GM21786 (cell line): ENCODE measurements at regions not wholly inside any gene's neighbourhood (a gene's known extent, or its start where the extent isn't known, plus 50 kb on each side); places are given as distances from the start of the nearest gene placed in this dataset.
"Not testable (repeated sequence)": the region's sequence is repeated elsewhere in the genome, so short reads cannot be mapped to it uniquely, and the experiment has no call there.

Experiments used
- ATAC-seq: cut with Tn5 transposase; IDR thresholded peaks from one replicate; pipeline ENCODE4 v1.9.1; 2021; ENCODE audit not compliant: unreplicated experiment

DNA sequence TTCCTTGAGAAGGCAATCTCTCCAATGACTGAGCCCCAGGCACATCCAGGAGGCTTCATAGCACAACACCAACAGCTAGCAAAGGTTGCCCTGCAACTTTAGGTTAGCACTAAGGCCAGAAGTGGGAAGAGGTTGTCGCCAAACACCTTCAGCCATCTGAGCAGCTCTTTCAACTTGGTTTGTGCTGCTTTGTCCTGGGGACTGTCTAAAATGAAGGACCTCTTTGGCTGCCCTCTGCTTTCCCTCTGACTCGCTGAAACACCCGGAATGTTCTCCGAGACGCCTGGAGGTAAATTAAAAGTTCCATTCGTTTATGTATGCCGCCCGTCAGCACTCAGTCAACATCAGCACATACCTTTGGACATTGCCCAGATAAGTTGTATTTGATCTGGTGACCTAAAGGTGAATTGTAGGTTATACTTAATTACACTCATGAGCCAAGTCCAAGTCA, 121.2 kb upstream of the NR2F2 start:
- ATAC-seq = no peak

DNA sequence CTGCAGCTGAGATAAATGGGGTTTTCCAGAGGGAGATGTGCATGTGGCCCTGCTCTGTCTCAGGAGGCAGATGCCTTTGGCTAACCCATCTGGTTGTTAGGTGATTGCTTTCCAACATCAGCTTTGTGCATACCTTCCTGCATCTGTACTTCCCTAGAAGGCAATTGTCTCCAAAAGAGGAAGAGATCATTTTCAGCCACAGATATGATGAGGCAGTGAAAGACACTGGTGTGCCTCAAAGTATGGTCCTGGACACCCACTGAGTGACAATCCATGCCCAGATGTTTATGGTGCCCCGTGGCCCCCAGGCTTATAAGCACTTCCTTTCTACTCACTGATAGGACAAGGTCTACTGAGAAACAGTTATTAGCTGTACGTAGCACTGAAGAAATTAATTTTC, 117.5 kb upstream of the NR2F2 start:
- ATAC-seq = no peak

DNA sequence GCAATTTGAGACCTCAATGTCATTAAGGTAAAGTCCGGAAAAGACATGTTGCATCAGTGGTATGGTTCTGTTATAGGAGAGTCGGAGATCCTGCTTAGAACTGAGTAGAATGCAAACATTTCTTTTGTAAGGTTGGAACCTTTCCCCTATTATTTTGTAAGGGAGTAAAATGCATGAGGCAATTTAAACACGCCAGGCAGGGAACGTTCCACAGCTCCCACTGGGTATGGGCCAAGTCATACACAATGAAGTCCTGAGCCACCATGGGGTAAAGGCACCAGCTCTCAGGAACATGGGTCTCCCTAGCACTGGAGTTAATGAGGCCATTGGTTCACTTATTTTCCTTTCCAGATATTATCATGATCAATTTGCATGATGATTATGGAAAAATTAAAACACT, 116.6 kb upstream of the NR2F2 start:
- no peak for ATAC-seq

DNA sequence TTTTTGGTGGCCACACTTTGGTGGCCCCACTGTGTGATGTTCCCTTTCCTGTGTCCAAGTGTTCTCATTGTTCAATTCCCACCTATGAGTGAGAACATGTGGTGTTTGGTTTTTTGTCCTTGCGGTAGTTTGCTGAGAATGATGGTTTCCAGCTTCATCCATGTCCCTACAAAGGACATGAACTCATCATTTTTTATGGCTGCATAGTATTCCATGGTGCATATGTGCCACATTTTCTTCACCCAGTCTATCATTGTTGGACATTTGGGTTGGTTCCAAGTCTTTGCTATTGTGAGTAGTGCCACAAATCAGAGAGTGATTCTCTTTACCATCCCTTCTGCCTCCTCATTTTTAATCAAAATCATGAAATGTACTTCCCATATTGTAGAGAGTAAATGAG, 114.0 kb upstream of the NR2F2 start:
- ATAC-seq = not testable (repeated sequence)

DNA sequence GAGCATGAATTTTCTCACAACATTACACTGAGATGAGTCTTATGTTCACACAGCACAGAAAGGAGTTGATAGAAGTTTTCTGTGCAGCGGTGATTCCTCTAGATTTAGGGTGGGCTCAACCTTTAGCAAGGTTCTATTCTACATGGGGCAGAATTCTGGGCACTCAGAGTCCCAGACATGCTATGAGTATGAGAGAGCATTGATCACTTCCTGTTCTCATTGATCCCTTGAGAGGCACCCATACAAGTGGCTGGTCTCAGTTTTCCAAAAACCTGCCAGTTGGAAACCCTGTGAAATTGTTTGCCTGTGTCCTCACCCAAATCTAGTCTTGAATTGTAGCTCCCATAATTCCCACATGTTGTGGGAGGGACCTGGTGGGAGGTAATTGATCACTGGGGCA, 112.5 kb upstream of the NR2F2 start:
- no peak for ATAC-seq

DNA sequence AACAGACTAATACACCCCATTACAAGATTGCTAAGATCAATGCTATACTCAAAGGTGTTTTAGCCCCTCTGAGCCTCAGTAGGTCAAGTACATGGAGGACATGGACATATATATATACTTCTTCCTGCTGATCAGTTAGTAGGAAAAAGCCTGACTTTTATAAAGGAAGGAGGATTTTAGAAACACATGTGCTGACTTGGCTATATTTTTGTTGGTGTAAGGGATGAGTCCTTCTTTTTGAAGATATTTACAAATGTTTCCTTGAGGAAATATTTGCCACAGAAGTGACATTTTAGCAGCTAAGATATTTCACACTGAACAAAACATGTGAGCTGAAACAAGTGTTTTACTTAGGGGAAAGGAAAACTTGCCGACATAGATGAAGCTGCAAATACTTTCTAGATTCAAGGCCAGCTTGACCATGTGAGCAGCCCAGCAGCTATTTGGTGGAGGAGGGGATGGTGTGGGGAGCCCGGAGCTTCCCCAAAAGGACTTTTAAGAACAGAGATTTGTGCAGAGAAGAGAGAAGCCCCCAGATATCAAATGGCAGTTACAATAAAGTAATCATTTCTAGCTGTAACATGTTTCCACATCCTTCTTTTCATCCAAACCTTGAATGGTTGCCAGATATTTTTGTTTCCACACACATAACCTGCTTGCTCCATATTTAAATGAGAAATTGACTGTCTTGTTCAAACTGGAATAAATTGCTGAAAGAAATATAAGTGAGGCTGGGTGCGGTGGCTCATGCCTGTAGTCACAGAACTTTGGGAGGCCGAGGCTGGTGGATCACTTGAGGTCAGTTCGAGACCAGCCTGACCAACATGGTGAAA, 111.7 kb upstream of the NR2F2 start:
- ATAC-seq = no peak

DNA sequence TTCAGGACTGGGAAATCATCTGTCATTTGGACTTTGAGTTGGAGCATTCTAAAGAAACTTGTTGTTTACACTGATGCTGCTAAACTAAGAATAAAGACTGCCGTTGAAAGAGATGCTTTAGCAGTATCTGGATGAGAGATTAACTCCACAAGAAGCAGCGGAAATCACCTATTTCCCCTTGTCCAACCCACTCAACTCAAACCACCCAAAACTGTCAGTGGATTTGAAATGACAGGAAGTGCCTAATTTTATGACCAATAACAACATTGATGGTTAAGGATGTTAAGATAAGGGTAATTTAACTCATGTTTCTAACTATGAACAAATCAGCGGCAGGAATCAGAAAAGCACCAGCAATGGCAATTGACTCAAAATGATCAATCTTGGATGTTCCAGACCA, 110.8 kb upstream of the NR2F2 start:
- ATAC-seq = no peak

DNA sequence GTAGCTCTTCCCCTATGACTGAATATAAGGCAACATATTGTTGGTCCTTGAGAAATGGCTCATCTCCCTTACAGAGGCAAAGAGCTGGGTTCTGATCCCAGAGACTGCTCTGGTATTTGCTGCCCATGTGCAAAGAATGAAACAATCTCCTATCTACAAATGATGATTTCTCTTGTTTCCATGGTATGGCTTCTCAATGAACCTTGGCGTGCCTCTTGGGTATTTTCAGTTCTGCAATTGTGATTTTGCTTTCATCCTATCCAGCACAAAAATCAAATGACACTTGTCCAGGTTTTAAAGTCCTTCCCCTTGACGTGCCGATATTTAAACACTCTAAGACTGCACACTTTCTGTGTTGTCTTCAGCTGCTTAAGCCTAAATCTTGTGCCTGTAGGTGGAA, 109.8 kb upstream of the NR2F2 start:
- no peak for ATAC-seq

DNA sequence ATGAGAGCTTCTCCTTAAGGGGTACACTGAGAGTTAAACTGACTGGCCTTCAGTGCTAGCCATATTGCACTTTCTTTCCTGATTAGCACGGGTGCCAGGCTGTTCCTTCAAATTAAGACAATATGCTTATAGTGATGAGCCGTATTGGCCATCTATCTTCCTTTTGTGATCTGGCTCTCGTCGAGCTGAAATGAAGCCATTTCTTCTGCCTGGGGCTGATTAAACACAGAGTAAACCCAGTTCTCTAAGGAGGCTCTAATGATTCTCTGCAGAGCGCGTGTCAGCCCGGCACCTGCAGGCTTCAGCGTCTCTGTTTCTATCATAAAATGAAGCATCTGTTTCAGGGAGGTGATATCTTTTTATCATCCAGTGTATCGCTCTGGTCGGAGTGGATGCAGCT, 107.5 kb upstream of the NR2F2 start:
- ATAC-seq = no peak

DNA sequence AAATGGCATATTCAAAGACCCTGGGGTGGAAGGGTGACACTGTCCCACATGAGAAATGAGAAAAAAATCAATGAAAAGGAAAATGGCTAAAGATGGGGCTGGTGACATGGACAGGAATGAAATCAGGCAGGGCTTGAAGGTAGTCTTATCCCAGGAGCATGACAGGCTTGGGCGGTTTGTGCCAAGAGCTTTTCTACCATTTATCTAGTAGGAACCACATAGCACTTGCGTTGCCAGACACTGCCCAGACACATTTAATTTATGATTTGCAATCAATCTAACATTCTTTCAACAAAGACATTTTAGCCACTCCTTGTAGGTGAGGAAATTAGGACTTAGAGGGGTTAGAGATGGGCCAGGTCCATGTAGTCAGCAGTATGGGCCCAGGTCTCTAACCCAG, 106.6 kb upstream of the NR2F2 start:
- no peak for ATAC-seq

DNA sequence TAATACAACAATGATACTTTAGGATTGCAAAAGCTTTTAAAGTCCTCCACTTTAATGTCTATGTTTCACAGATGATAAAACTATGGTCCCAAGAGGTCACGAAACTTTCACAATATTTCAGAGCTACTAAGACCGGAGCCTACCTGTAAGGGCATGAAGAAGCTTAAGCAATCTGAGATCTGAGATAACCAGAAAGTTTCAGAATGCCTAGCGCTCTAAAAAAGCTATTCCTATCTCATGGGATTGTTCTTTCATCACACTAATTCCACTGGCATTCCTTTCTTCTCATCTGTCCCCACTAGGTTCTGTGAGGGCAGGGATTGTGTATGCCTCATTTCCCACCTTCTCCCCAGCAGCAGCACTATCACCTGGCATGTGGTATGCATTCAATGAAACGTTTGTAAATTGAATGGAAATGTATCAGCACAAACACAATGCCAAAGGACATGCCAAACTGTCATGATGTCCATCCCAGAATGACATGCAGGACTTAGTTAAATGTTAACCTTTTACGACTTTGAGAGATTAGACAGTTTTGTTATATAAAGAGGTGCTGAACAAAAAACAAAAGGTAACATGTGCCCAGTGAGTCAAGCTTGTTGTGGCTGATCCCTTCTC, 104.7 kb upstream of the NR2F2 start:
- no peak for ATAC-seq

DNA sequence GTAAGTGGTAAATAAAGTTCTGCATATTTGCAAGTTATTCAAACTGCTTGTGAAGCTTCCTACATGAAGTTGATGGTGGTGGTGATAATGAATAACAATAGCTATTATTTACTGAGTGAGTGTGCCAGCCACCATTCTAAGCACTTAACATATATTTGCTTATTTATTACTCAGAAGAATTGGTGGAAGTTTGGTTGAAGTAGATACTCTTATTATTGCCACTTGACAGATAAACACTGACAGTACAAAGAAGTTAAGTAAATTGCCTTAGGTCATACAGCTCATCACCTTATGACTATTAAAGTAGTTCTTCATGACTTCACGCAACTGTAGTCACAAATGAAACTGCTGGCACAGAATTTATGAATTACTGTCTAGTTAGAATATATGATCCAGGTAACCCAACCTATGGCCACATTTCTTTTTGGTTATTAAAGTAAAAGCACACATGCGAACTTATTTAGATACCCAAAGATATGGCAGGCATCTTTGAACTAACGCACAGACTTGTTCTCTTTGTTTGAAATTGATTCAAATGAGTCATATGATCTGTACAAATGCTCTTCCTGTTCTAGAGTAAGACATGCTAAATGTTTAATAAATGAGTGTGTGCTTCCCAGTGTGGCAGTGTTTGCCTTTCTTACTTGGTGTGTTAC, 99.8 kb upstream of the NR2F2 start:
- ATAC-seq = no peak

DNA sequence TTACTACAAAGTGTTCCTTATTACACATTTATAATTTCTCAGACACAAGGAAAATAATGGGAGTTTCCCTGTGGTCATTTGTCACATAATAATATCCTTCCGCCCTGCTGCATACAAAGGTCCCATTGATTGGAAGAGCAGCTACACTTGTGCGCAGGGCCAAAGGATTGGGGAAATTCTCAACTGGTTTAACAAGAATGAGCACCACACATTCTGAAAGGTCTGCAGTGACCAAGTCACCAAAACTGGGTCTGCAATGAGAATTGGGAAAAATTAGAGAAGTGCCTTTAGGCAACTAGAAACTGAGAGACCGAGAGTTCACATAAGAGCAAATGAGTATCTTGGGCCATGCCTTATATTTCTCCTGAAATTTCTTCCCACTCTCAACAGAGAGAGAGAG, 98.2 kb upstream of the NR2F2 start:
- ATAC-seq = no peak

DNA sequence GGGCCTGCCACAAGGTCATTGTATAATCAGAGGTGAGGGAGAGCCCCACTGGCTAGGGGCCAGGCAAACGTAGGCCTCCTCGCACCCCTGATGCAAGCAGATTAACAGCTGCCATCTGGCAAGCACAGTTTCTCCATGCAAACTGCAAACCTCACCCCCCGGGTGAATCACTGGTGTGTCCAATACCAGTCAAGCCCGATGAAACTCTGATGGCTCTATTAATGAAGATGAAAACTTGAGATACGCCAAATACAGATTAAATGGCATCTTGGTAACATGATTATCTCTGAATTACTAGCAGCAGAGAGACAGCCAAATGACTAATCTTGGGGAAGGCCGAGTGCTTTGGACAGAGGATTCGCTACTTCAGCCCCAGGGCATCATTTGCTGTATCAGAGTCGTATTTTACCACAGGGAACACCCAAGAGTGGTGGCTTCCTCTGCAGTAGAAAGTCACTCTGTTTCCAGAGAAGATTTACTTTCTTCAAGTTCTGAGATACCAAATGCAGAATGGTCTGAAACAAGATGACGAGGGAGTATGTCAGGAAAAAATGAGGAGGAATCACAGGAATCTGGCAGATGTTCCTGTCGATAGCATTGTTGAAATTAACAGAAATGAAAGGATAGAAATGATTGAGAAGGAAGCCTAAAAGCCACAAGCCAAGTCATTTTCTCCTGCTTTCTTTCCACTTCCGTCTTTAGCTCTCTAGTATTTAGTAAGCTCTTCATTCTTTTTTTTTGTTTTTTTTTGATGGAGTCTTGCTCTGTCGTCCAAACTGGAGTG, 96.2 kb upstream of the NR2F2 start:
- ATAC-seq = no peak

DNA sequence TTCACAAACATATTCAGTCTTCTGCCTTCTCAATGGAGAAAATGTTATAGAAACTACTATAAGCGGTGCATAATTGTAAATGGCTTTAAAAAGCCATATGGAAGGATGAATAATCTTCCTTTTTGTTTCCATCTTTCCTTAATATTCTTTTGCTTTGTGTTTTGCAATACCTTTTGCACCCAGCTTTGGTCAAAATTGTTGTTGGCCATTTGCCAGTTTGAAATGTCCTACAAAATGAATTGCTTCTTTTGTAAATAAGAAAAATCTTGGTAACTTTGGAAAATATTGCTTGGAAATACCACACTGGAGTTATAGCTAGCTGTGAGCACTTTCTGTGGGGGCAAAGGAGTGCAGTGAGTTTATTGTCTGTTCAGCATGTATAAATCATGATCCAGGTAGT, 93.5 kb upstream of the NR2F2 start:
- ATAC-seq = no peak

DNA sequence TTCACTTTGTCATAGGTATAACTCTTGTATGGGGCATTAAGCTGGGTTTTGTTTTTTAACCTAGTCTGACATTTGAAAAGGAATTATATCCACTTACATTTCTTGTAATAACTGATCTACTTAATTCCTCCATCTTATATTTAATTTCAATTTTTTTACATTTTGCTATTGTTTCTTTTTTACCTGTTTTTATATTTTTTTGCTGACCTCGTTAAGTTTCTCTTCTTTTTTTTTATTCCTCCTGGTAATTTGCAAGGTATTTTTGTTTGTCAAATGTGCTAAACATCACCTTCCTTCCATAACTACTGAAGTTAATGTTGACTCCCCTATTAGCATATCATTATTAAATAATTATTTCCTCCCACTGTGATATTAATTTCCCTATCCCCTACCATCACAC, 87.7 kb upstream of the NR2F2 start:
- ATAC-seq = no peak

DNA sequence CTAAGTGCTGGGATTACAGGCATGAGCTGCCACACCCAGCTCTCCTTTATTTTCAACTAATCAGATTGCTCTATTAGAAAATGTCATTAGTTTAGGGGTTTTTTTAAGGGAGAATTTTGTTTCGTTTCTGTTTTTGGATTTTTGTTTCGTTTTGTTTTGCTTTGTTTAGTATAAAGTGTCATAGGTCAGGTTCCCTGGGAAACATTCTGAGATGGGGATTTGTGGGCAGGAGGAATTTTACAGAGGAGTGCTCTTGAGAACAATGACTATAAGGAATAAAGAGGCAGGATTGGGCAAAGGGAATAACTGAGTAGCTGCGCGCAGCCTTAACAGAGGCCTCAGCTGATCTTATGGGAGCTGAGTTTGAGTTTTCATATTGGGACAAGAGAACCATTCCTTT, 86.8 kb upstream of the NR2F2 start:
- no peak for ATAC-seq

DNA sequence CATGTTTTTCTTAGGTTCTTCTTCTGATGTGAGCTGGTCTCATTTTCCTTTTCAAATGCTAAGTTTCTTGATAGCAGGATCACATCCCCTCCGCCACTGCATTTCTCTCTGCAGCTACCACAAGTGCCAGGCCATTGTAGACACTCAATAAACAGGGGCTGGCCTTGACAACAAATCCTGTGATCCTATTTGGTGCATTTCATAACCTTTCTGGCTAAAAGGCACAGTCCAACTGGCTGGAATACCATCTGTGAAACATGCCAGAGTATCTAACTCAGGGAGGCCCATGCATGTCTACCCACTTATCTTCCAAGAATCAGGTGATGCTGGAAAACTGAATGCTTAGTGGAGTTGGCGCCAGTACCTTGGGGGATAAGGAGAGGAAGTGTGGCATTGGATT, 85.2 kb upstream of the NR2F2 start:
- ATAC-seq = no peak

DNA sequence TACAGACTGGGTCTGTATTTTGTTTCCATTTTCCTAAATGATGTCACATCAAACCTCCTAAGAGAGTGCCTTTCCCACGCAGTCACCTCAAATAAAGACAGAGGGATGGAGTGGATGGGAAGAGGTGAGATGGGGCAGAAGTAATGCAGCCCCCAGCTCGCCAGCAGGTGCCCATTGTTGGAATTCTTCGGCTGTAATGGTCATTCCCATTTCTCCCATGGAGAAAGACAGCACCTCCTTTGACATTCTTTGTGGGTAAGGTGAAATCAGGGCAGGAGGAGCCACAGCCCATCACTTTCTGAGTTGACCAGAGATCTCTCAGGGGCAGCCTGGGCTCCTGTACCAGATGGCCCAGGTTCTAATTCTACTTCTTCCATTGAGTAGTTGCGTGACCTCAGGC, 84.4 kb upstream of the NR2F2 start:
- no peak for ATAC-seq

DNA sequence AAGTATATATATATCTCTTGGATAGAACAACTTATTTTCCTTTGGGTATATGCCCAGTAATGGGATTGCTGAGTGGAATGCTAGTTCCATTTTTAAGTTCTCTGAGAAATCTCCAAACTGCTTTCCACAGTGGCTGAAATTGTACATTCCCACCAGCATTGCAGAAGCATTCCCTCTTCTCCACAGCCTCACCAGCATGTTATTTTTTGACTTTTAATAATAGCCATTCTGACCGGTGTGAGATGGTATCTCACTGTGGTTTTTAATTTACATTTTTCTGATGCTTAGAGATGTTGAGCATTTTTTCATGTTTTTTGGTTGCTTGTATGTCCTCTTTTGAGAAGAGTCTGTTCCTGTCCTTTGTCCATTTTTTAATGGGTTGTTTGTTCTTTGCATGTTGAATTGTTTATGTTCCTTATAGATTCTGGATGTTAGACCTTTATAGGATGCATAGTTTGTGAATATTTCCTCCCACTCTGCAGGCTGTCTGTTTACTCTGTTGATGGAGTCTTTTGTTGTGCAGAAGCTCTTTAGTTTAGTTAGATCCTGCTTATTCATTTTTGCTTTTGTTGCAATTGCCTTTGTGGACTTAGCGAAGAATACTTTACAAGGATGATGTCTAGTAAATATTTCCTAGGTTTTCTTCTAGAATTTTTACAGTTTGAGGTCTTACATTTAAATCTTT, 82.7 kb upstream of the NR2F2 start:
- no peak for ATAC-seq

DNA sequence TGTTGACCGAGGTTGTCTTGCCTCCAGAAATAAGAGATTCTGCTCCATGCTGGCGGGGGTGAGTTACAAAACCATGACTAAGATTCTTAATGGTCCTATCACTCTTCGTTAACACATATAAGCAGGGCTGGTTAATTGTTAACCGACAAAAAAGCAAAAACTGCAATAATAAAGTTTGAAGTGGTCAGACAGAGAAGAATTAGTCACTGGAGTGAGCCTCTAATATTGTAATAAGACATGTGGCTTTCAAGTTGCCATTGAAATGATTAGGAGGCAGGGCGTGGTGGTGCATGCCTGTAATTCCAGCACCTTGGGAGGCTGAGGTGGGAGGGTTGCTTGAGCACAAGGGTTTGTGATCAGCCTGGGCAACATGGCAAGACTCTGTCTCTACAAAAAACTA, 78.4 kb upstream of the NR2F2 start:
- no peak for ATAC-seq
